DND-41 (cell line): ENCODE measurements at regions not wholly inside any gene's neighbourhood (a gene's known extent, or its start where the extent isn't known, plus 50 kb on each side); places are given as distances from the start of the nearest gene placed in this dataset.

Experiments
- ATAC-seq: fragments of 200-7000 bp; cut with Tn5 transposase; 3 replicates; pipeline ENCODE4 v1.9.1; 2021; ENCODE audit warnings: low read depth; ENCODE audit not compliant: insufficient read depth
- DNase-seq: peaks from one replicate; pipeline ENCODE4 v3.0.0-alpha.2; 2020
- H2AFZ ChIP-seq: 2 replicates; pipeline ENCODE4 v1.6.0; 2012; ENCODE audit warnings: low read depth, low read length
- H3K27ac ChIP-seq: 2 replicates; pipeline ENCODE4 v1.5.1; 2012; ENCODE audit warnings: low read length, inconsistent platforms
- H3K27me3 ChIP-seq: fragments of 200-600 bp; sonication (generic); 2 replicates; pipeline ENCODE4 v1.6.0; 2012; ENCODE audit warnings: low read length, mild to moderate bottlenecking, inconsistent platforms; ENCODE audit not compliant: insufficient read depth, poor library complexity
- H3K36me3 ChIP-seq: 2 replicates; pipeline ENCODE4 v1.5.1; 2012; ENCODE audit warnings: low read length, inconsistent platforms; ENCODE audit not compliant: insufficient read depth
- H3K4me1 ChIP-seq: 2 replicates; pipeline ENCODE4 v1.5.1; 2012; ENCODE audit warnings: mild to moderate bottlenecking, low read length; ENCODE audit not compliant: insufficient read depth
- H3K4me2 ChIP-seq: 2 replicates; pipeline ENCODE4 v1.6.0; 2012; ENCODE audit warnings: mild to moderate bottlenecking, moderate library complexity, low read length, inconsistent platforms; ENCODE audit not compliant: insufficient read depth
- H3K4me3 ChIP-seq, 2 experiments: fragments of 200-600 bp in 1 of 2; shearing (Covaris generic) in 1 of 2; 2 replicates each; pipeline ENCODE4 v1.5.1; 2012 to 2016; ENCODE audit warnings: inconsistent platforms in 2 of 2, low read length in 2 of 2, mild to moderate bottlenecking in 2 of 2, low read depth in 1 of 2, moderate library complexity in 1 of 2
- H3K79me2 ChIP-seq: 2 replicates; pipeline ENCODE4 v1.6.0; 2012; ENCODE audit warnings: low read length, inconsistent platforms; ENCODE audit not compliant: insufficient read depth
- H3K9ac ChIP-seq: 2 replicates; pipeline ENCODE4 v1.6.0; 2012; ENCODE audit warnings: low read depth, mild to moderate bottlenecking, inconsistent platforms, low read length, moderate library complexity
- H3K9me3 ChIP-seq: 2 replicates; pipeline ENCODE4 v1.5.1; 2012; ENCODE audit warnings: low read length, moderate library complexity, mild to moderate bottlenecking, inconsistent platforms; ENCODE audit not compliant: insufficient read depth, severe bottlenecking
- H4K20me1 ChIP-seq: 2 replicates; pipeline ENCODE4 v1.6.0; 2012; ENCODE audit warnings: low read length; ENCODE audit not compliant: insufficient read depth
- CTCF ChIP-seq: IDR thresholded peaks from 2 replicates; pipeline ENCODE4 v1.5.1; 2012; ENCODE audit warnings: borderline replicate concordance, low read length, moderate library complexity, mild to moderate bottlenecking; ENCODE audit not compliant: poor library complexity, severe bottlenecking; ENCODE audit errors: extremely low read depth
- EZH2 ChIP-seq: IDR thresholded peaks from 3 replicates; pipeline ENCODE4 v1.6.1; 2012; ENCODE audit warnings: borderline replicate concordance, low read depth, mild to moderate bottlenecking, moderate library complexity, low read length, inconsistent platforms; ENCODE audit not compliant: severe bottlenecking

DNA sequence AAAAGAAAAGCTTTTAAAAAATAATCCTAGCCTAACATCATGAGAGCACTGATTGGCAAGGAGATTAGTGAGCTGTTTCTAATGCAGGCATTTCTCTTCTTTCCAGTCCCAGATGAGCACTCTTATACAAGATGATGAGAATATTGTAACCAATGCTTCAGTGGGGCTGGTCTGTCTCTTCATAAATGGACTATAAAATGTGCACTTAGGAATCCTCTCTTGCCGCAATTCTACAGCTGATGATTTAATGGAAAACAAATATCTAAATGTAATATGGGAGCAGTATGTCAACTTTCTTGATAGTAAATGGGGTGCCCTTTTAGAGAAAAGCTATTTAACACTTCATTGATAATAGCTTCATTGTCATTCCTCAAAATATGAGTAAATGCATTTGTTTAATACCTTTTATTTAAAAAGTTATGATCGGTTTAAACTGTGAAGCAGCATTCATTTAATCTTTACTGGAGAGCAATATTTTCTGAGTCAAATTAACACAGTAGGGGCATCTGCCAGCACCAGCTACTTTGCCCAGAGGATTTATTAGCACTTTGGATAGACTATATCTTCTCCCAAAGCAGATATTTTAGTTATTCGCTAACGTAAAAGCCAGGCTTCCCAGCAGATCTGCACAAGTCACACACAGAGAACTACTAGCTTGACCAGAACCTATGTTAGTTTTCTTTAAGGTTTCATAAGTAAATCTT lies 985.9 kb downstream of the DIPK2A start:
- TF ChIP-seq CTCF (no peak), EZH2 (no peak)
- DNase-seq (no peak), ATAC-seq (no peak)
- Histone ChIP-seq H3K9ac (no peak overlapping the region), H3K9me3 (no peaks in the 10 kb centered on the region), H3K36me3 (no peaks in the 10 kb centered on the region), H3K27me3 (no peaks in the 10 kb centered on the region), H2AFZ (no peak overlapping the region), H4K20me1 (no peaks in the 10 kb centered on the region), H3K4me3 (no peak overlapping the region), H3K4me1 (no peaks in the 10 kb centered on the region), H3K27ac (no peak overlapping the region), H3K4me2 (no peak overlapping the region), H3K79me2 (no peaks in the 10 kb centered on the region)

DNA sequence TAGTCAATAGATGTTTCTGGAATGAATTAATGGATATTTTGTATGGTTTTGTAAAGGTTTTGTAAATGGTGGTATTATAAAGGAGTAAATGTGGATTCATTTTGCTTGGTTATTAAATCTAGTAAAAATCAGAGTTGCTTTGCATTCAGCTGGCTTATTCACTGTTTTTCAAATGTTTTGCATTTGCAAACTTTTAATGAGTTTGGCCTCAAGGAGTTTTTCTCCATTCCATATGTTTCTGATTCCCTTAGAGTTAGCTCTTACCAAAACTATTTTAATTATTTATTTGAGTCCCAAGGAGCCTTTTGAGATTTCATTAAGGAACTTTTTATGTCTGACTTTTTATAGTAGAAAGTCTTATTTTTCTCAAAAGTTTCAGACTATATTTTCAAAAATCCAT lies 992.2 kb downstream of the DIPK2A start:
- no peak overlapping the region for H3K27ac ChIP-seq

DNA sequence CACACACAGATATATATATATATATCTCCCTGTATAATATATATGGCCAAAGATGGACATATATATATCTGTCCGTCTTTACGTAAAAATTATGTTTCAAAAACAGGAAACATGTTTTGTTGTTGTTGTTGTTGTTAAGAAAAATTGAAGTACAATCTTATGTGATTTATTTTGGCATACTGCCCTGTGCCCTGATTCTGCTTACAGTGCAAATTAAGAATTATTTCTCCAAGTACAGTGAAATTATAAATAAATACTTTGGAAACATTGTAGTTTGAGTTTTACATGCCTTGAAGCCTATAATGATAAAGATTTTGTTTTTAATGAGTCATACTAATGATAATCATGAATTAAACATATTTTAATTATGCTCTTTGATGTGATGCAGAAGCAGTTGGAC lies 994.9 kb downstream of the DIPK2A start:
- Histone ChIP-seq H3K79me2 (no peaks in the 10 kb centered on the region), H3K27me3 (no peaks in the 10 kb centered on the region), H3K36me3 (no peaks in the 10 kb centered on the region), H3K4me1 (no peaks in the 10 kb centered on the region), H3K4me3 (no peak overlapping the region), H3K4me2 (no peak overlapping the region), H4K20me1 (no peaks in the 10 kb centered on the region), H3K9ac (no peak overlapping the region), H2AFZ (no peak overlapping the region), H3K27ac (no peak overlapping the region), H3K9me3 (no peaks in the 10 kb centered on the region)
- ATAC-seq (no peak), DNase-seq (no peak)
- TF ChIP-seq CTCF (no peak), EZH2 (no peak)

More for the DNA sequence above, 992.2 kb downstream of the DIPK2A start:
- ATAC-seq (no peak), DNase-seq (no peak)
- Histone ChIP-seq H3K27me3 (no peaks in the 10 kb centered on the region), H3K4me2 (no peak overlapping the region), H2AFZ (no peak overlapping the region), H3K9ac (no peak overlapping the region), H3K4me1 (no peaks in the 10 kb centered on the region), H3K36me3 (no peaks in the 10 kb centered on the region), H3K4me3 (no peak overlapping the region), H3K79me2 (no peaks in the 10 kb centered on the region), H3K9me3 (no peaks in the 10 kb centered on the region), H4K20me1 (no peaks in the 10 kb centered on the region)
- TF ChIP-seq CTCF (no peak), EZH2 (no peak)
